ENCODE measurements at regions not wholly inside any gene's neighbourhood (a gene's known extent, or its start where the extent isn't known, plus 50 kb on each side); places are given as distances from the start of the nearest gene placed in this dataset.

GRCh38 chr13:72004784-72005374 lies 137.9 kb upstream of the DACH1 start:
- no peak overlapping the region for H3K4me2 ChIP-seq (ENCODE audit: low read length)
- H3K9ac ChIP-seq (ENCODE audit: low read length): no peak overlapping the region
- no peaks in the 10 kb centered on the region for H3K9me2 ChIP-seq (ENCODE audit: insufficient read depth, low read length)
- H3K27me3 ChIP-seq (ENCODE audit: insufficient read depth, low read depth, low read length): no peaks in the 10 kb centered on the region
- H3K79me2 ChIP-seq (replicated peaks; ENCODE audit: insufficient read depth, low read length): no peaks in the 10 kb centered on the region
- no peak overlapping the region for H2AFZ ChIP-seq (ENCODE audit: low read depth, low read length)
- no peaks in the 10 kb centered on the region for H3K36me3 ChIP-seq (ENCODE audit: insufficient read depth, low read length)
- H4K20me1 ChIP-seq (ENCODE audit: insufficient read depth): no peaks in the 10 kb centered on the region
- no peak overlapping the region for H3K27ac ChIP-seq (ENCODE audit: low read length)
- no peaks in the 10 kb centered on the region for H3K9me3 ChIP-seq (ENCODE audit: low read length)
- no peak overlapping the region for H3K4me3 ChIP-seq (ENCODE audit: low read length)
- H3F3A ChIP-seq (ENCODE audit: insufficient read depth, low read length, poor library complexity, severe bottlenecking): no peaks in the 10 kb centered on the region
- TF ChIP-seq MXI1 (conservative IDR thresholded peaks at IDR 0.05; ENCODE audit: poor library complexity, severe bottlenecking) (no peak), POLR2AphosphoS5 (IDR thresholded peaks at IDR 0.05) (no peak), REST (IDR thresholded peaks at IDR 0.05; ENCODE audit: borderline replicate concordance) (no peak), CTCF (IDR thresholded peaks at IDR 0.05; ENCODE audit: poor library complexity, severe bottlenecking) (no peak), SMC3 (conservative IDR thresholded peaks at IDR 0.05; ENCODE audit: poor library complexity) (no peak), TAF1 (IDR thresholded peaks at IDR 0.05; ENCODE audit: low read depth) (no peak), EZH2 (IDR thresholded peaks at IDR 0.05; ENCODE audit: borderline replicate concordance, insufficient read depth, low read length, poor library complexity, severe bottlenecking) (no peak)

- Histone ChIP-seq H2AFZ (ENCODE audit: low read depth, low read length) (no peak overlapping the region), H4K20me1 (ENCODE audit: insufficient read depth) (no peaks in the 10 kb centered on the region), H3K79me2 (replicated peaks; ENCODE audit: insufficient read depth, low read length) (no peaks in the 10 kb centered on the region), H3K9me2 (ENCODE audit: insufficient read depth, low read length) (no peaks in the 10 kb centered on the region), H3K27me3 (ENCODE audit: insufficient read depth, low read depth, low read length) (no peaks in the 10 kb centered on the region), H3F3A (ENCODE audit: insufficient read depth, low read length, poor library complexity, severe bottlenecking) (no peaks in the 10 kb centered on the region), H3K36me3 (ENCODE audit: insufficient read depth, low read length) (no peaks in the 10 kb centered on the region), H3K9ac (ENCODE audit: low read length) (no peak overlapping the region), H3K4me3 (ENCODE audit: low read length) (no peak overlapping the region), H3K4me2 (ENCODE audit: low read length) (no peak overlapping the region), H3K9me3 (ENCODE audit: low read length) (no peaks in the 10 kb centered on the region), H3K27ac (ENCODE audit: low read length) (no peak overlapping the region)
- no peak for TF ChIP-seq RAD21 (conservative IDR thresholded peaks at IDR 0.05)
Measured at GRCh38 chr13:72004246-72004645, 137.2 kb upstream of the DACH1 start.

GRCh38 chr13:71998223-71998622 lies 131.2 kb upstream of the DACH1 start:
- Histone ChIP-seq H3K36me3 (ENCODE audit: insufficient read depth, low read length) (no peaks in the 10 kb centered on the region), H3K9me2 (ENCODE audit: insufficient read depth, low read length) (no peaks in the 10 kb centered on the region), H3K27me3 (ENCODE audit: insufficient read depth, low read depth, low read length) (no peaks in the 10 kb centered on the region), H3K9ac (ENCODE audit: low read length) (no peak overlapping the region), H3K4me3 (ENCODE audit: low read length) (no peak overlapping the region), H3K79me2 (replicated peaks; ENCODE audit: insufficient read depth, low read length) (no peaks in the 10 kb centered on the region), H3K4me2 (ENCODE audit: low read length) (no peak overlapping the region), H3K9me3 (ENCODE audit: low read length) (no peaks in the 10 kb centered on the region), H3F3A (ENCODE audit: insufficient read depth, low read length, poor library complexity, severe bottlenecking) (no peaks in the 10 kb centered on the region), H4K20me1 (ENCODE audit: insufficient read depth) (no peaks in the 10 kb centered on the region), H2AFZ (ENCODE audit: low read depth, low read length) (no peak overlapping the region), H3K27ac (ENCODE audit: low read length) (no peak overlapping the region)
- TF ChIP-seq RAD21 (conservative IDR thresholded peaks at IDR 0.05): no peak
- TF ChIP-seq POLR2AphosphoS5 (IDR thresholded peaks at IDR 0.05): no peak
- no peak for TF ChIP-seq EZH2 (IDR thresholded peaks at IDR 0.05; ENCODE audit: borderline replicate concordance, insufficient read depth, low read length, poor library complexity, severe bottlenecking)
- TF ChIP-seq MXI1 (conservative IDR thresholded peaks at IDR 0.05; ENCODE audit: poor library complexity, severe bottlenecking): no peak
- TF ChIP-seq SMC3 (conservative IDR thresholded peaks at IDR 0.05; ENCODE audit: poor library complexity): no peak
- TF ChIP-seq TAF1 (IDR thresholded peaks at IDR 0.05; ENCODE audit: low read depth): no peak
- TF ChIP-seq CTCF (IDR thresholded peaks at IDR 0.05; ENCODE audit: poor library complexity, severe bottlenecking): no peak
- TF ChIP-seq EP300 (conservative IDR thresholded peaks at IDR 0.05; ENCODE audit: poor library complexity, severe bottlenecking): no peak
- TF ChIP-seq REST (IDR thresholded peaks at IDR 0.05; ENCODE audit: borderline replicate concordance): no peak

Measured in neural cell (in vitro differentiated cells).